ENCODE measurements at regions not wholly inside any gene's neighbourhood (a gene's known extent, or its start where the extent isn't known, plus 50 kb on each side); places are given as distances from the start of the nearest gene placed in this dataset.
"Not testable (repeated sequence)": the region's sequence is repeated elsewhere in the genome, so short reads cannot be mapped to it uniquely, and the experiment has no call there.

DNA sequence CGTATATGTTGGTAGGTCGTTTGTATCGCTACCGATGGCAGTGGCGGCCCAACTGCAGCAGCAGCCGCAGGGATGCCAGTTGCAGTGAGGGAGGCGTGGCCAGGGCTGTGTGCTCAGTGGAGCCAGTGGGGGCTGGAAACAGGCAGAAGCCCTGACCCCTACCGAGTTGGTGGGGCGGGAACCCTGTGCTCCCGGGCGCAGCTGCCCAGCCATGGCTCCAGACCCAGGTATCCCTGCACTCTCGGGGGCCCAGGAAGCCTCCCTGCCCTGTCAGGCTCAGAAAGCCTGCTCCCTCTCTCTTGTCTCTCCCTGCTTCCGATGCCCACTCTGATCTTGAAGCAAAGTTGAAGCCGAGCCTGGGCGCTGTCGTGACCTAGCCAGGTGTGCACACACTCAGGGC, 78.6 kb upstream of the ITGB1 start:
- H3K27ac Mint-ChIP-seq = no peak overlapping the region
- peaks cover 0 to 4% (median 0%) of the 10 kb centered on the region in 3 donors for H3K36me3 Mint-ChIP-seq
- H3K27me3 Mint-ChIP-seq (ENCODE audit: low read depth in 3 of 3) = peaks cover 0 to 2% (median 0%) of the 10 kb centered on the region in 3 donors
- no peaks in the 10 kb centered on the region for H3K4me1 Mint-ChIP-seq
- H3K9me3 Mint-ChIP-seq = no peaks in the 10 kb centered on the region
- H3K4me3 Mint-ChIP-seq = no peak overlapping the region
- DNase-seq = no peak

- Mint-ChIP-seq H3K4me3 (no peak overlapping the region), H3K27ac (no peak overlapping the region), H3K27me3 (ENCODE audit: low read depth in 3 of 3) (peaks cover 0 to 2% (median 0%) of the 10 kb centered on the region in 3 donors)
Measured at GRCh38 chr10:33035411-33035810, 77.4 kb upstream of the ITGB1 start.

GRCh38 chr10:33034931-33035330, 76.9 kb upstream of the ITGB1 start:
- Mint-ChIP-seq H3K36me3 (no peaks in the 10 kb centered on the region), H3K9me3 (no peaks in the 10 kb centered on the region), H3K27ac (no peak overlapping the region), H3K4me3 (no peak overlapping the region), H3K27me3 (ENCODE audit: low read depth in 3 of 3) (peaks cover 0 to 2% (median 0%) of the 10 kb centered on the region in 3 donors), H3K4me1 (no peaks in the 10 kb centered on the region)
- DNase-seq = no peak

More at GRCh38 chr10:33035411-33035810, 77.4 kb upstream of the ITGB1 start:
- Mint-ChIP-seq H3K36me3 (no peaks in the 10 kb centered on the region), H3K4me1 (no peaks in the 10 kb centered on the region), H3K9me3 (no peaks in the 10 kb centered on the region)
- no peak for DNase-seq

DNA sequence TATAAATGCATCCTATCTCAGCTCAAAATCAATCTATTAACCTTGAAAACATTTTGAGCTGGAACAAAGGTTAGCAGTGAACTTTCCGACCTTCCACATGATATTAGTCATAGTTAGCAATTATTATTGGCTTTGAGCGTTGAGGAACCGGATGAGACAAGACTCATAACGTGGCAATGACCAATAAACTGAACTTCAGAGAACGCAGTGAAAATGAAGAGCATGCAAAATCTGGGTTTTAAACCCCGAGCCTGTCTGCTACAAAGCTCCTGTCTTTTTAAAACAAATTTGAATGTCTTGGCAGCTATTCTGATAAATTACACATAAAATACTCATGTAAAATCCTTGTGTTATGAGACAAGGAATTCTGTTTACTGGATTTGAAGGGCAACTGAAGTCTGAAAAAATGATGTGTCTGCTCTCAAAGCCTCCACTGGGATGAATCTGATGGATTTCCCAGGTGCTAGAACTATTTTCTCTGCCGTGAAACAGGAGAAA, 74.7 kb upstream of the ITGB1 start:
- Mint-ChIP-seq H3K27me3 (ENCODE audit: low read depth in 3 of 3) (peaks cover 0 to 5% (median 0%) of the 10 kb centered on the region in 3 donors), H3K36me3 (no peaks in the 10 kb centered on the region), H3K4me3 (no peak overlapping the region), H3K27ac (no peak overlapping the region), H3K4me1 (peaks cover 0 to 12% of the 10 kb centered on the region in 2 donors), H3K9me3 (no peaks in the 10 kb centered on the region)
- no peak for DNase-seq

DNA sequence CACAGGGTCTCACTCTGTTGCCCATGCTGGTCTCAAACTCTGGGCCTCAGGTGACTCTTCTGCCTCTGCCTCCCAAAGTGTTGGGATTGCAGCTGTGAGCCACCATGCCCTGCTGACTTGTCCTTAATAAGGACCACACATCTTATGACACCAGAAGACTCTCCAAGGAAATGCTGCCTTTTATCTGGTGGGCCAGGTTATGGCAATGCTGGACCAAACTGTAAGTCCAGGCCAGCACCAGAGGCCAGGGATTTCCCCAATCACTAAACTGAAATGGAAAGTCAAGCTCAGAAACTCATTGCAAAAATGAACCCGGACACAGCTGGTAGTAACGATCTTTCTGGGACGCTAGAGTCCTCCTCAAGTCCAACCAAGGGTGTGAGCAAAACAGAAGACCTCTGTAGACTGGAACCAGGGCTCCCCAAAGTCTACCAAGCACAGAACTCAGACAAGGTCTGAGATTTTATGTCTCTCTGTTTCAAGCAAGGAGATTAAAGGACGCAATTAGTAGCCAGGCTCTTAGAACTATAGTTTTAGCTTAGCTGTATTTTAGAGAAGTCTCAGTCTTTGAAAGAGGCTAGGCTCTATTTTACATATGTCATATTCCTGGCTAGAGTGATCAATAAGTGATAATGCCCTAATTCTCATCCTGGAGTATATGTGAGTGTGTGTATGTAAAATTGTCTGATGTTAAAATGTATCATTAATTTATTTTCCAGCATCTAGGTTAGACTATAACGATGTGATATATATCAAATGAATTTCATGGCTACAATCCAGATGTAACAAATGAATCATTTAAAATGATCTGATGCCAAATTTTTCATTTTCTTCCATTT, 74.0 kb upstream of the ITGB1 start:
- Mint-ChIP-seq H3K4me3 (no peak overlapping the region), H3K36me3 (no peaks in the 10 kb centered on the region), H3K27me3 (ENCODE audit: low read depth in 3 of 3) (peaks cover 0 to 5% (median 0%) of the 10 kb centered on the region in 3 donors), H3K27ac (no peak overlapping the region), H3K4me1 (peaks cover under 1 to 15% of the 10 kb centered on the region in 2 donors), H3K9me3 (no peaks in the 10 kb centered on the region)
- DNase-seq = no peak

GRCh38 chr10:33031171-33031570, 73.1 kb upstream of the ITGB1 start:
- no peaks in the 10 kb centered on the region for H3K9me3 Mint-ChIP-seq
- no peak for DNase-seq
- H3K27ac Mint-ChIP-seq = no peak overlapping the region
- no peak overlapping the region for H3K4me3 Mint-ChIP-seq
- H3K36me3 Mint-ChIP-seq = no peaks in the 10 kb centered on the region
- H3K4me1 Mint-ChIP-seq = peaks cover 9 to 23% of the 10 kb centered on the region in 2 donors
- H3K27me3 Mint-ChIP-seq (ENCODE audit: low read depth in 3 of 3) = peaks cover 0 to 5% (median 0%) of the 10 kb centered on the region in 3 donors

DNA sequence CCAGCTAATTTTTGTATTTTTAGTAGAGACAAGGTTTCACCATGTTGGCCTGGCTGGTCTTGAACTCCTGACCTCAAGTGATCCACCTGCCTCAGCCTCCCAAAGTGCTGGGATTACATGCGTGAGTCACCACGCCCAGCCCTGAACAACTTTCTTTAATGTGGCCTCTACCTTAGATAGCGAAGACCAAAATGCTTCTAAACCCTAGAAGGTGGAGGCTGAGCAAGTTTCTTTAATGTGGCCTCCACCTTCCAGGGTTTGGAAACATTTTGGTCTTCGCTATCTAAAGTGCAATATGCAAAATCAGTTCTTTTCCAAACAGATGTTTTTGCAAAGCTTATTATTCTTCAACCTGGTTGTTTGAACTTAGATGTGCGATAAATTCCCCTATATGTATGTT, 70.5 kb upstream of the ITGB1 start:
- H3K4me1 Mint-ChIP-seq = peaks cover 32 to 43% of the 10 kb centered on the region in 2 donors
- not testable (repeated sequence) for DNase-seq; H3K9me3 Mint-ChIP-seq; H3K36me3 Mint-ChIP-seq; H3K27me3 Mint-ChIP-seq (ENCODE audit: low read depth in 3 of 3); H3K4me3 Mint-ChIP-seq; H3K27ac Mint-ChIP-seq

GRCh38 chr10:33027088-33027487, 69.1 kb upstream of the ITGB1 start:
- Mint-ChIP-seq H3K4me3 (no peak overlapping the region), H3K27ac (peak overlapping the region in 2 of 6 donors; percentile 3 to 82), H3K36me3 (no peaks in the 10 kb centered on the region), H3K27me3 (ENCODE audit: low read depth in 3 of 3) (peaks cover 0 to 7% (median 7%) of the 10 kb centered on the region in 3 donors), H3K4me1 (peaks cover 32 to 43% of the 10 kb centered on the region in 2 donors), H3K9me3 (no peaks in the 10 kb centered on the region)
- DNase-seq = no peak

DNA sequence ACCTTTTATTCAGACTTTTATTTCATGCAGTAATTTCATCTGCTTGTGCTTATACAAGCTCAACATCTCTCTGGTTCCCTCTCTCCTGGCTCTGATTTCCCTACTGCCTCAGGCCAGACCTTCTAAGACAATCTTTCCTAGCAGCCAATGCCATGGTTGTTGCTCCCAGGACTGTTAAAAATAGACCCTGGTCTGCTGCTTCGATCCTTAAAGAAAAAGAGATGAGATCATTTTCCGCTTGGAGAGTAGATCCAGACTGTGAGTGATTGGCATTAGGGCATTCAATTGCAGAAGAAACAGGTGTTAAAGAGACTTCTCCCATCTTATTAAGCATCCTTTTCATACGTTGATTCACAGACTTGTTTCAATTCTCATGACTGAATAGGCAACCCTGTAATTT, 68.4 kb upstream of the ITGB1 start:
- Mint-ChIP-seq H3K9me3 (no peaks in the 10 kb centered on the region), H3K4me3 (peak overlapping the region in 1 of 5 donors; percentile 11), H3K36me3 (no peaks in the 10 kb centered on the region), H3K27me3 (ENCODE audit: low read depth in 3 of 3) (peaks cover 0 to 7% (median 7%) of the 10 kb centered on the region in 3 donors), H3K27ac (peak overlapping the region in 3 of 6 donors; percentile 1 to 82 (median 3)), H3K4me1 (peaks cover 32 to 43% of the 10 kb centered on the region in 2 donors)
- DNase-seq = no peak

DNA sequence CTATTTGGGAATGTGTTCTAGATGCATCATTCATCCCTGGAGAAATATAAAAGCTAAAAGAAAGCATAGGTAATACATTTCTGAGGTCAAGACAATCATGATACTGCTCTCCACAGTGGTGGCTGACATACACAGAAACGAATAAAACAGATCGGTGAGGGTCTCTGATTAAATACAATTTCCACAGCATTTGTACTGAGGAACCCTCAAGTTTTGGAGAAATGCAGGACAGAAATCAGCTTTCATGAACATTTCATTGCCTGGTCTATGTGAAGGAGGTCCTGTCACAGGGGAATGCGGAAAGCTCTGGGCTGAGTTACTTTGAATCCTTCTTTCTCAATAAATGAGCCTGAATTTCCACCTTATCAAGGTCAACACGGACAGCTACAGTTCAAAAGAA, 67.9 kb upstream of the ITGB1 start:
- no peak for DNase-seq
- Mint-ChIP-seq H3K9me3 (no peaks in the 10 kb centered on the region), H3K27me3 (ENCODE audit: low read depth in 3 of 3) (peaks cover 0 to 7% (median 7%) of the 10 kb centered on the region in 3 donors), H3K4me1 (peaks cover 32 to 43% of the 10 kb centered on the region in 2 donors), H3K36me3 (no peaks in the 10 kb centered on the region), H3K27ac (peak overlapping the region in 3 of 6 donors; percentile 3 to 82 (median 36)), H3K4me3 (peak overlapping the region in 1 of 5 donors; percentile 18)

GRCh38 chr10:33025039-33025438, 67.0 kb upstream of the ITGB1 start:
- Mint-ChIP-seq H3K9me3 (no peaks in the 10 kb centered on the region), H3K27ac (peak overlapping the region; percentile 10 to 57 (median 34)), H3K4me1 (peaks cover 32 to 43% of the 10 kb centered on the region in 2 donors), H3K27me3 (ENCODE audit: low read depth in 3 of 3) (peaks cover 0 to 7% (median 7%) of the 10 kb centered on the region in 3 donors), H3K36me3 (no peaks in the 10 kb centered on the region), H3K4me3 (peak overlapping the region; percentile 31 to 70 (median 63))
- DNase-seq = peak; percentile 60 to 63 (median 61)

DNA sequence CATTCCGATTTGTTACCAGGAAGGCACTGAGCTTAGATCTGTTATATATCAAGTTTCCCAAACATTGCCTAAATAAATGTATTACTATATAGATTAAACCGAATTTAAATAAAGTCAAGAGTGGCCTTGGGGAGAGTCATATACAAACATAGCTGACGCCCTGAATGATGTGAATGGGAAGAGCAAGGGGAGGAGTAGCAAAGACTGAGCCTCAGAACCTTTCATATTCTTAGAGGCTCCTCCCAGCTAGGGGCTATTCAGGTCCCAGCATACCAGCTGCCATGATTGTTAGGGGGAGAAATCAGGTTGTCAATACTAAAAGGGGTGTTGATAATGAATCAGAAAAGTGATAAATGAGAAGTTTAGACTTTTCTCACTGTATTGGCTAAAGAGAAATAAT, 64.7 kb upstream of the ITGB1 start:
- no peak for DNase-seq
- H3K36me3 Mint-ChIP-seq = no peaks in the 10 kb centered on the region
- H3K4me3 Mint-ChIP-seq = no peak overlapping the region
- no peaks in the 10 kb centered on the region for H3K9me3 Mint-ChIP-seq
- H3K27me3 Mint-ChIP-seq (ENCODE audit: low read depth in 3 of 3) = peaks cover 0 to 7% (median 3%) of the 10 kb centered on the region in 3 donors
- peak overlapping the region in 2 of 6 donors; percentile 3 to 63 for H3K27ac Mint-ChIP-seq
- peaks cover 32 to 36% of the 10 kb centered on the region in 2 donors for H3K4me1 Mint-ChIP-seq

DNA sequence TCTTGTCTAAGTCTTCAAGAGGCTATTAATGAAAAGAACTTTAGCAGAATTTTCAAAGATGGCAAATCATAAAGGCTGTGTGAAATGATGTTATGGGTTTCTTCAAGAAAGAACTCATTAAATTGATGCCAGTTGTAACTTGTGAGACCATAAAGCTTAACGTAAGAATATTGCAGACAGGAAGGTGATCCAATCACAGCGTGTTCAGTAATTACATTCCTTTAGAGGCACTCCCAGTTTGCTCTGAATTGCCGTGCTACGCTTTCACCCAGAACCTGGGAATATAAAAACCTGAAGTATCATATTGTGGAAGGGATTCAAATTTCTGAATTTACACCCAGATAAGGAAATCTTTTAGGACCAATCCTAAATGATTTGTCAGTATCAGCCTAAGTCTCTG, 64.1 kb upstream of the ITGB1 start:
- H3K4me1 Mint-ChIP-seq = peaks cover 32 to 33% of the 10 kb centered on the region in 2 donors
- peaks cover 0 to 7% (median 3%) of the 10 kb centered on the region in 3 donors for H3K27me3 Mint-ChIP-seq (ENCODE audit: low read depth in 3 of 3)
- no peaks in the 10 kb centered on the region for H3K36me3 Mint-ChIP-seq
- no peak overlapping the region for H3K27ac Mint-ChIP-seq
- no peaks in the 10 kb centered on the region for H3K9me3 Mint-ChIP-seq
- no peak overlapping the region for H3K4me3 Mint-ChIP-seq
- DNase-seq = no peak

GRCh38 chr10:33016988-33017387, 59.0 kb upstream of the ITGB1 start:
- peaks cover 4 to 11% of the 10 kb centered on the region in 2 donors for H3K4me1 Mint-ChIP-seq
- H3K36me3 Mint-ChIP-seq = no peaks in the 10 kb centered on the region
- peaks cover 0 to 2% (median 0%) of the 10 kb centered on the region in 3 donors for H3K27me3 Mint-ChIP-seq (ENCODE audit: low read depth in 3 of 3)
- no peak overlapping the region for H3K4me3 Mint-ChIP-seq
- H3K9me3 Mint-ChIP-seq = no peaks in the 10 kb centered on the region
- no peak for DNase-seq
- H3K27ac Mint-ChIP-seq = no peak overlapping the region
